Activated naive CD8-positive, alpha-beta T cell treated with anti-CD3 and anti-CD28 coated beads for 36 hours (primary cell): ENCODE measurements at regions not wholly inside any gene's neighbourhood (a gene's known extent, or its start where the extent isn't known, plus 50 kb on each side); places are given as distances from the start of the nearest gene placed in this dataset.
"Not testable (repeated sequence)": the region's sequence is repeated elsewhere in the genome, so short reads cannot be mapped to it uniquely, and the experiment has no call there.

Source experiments
- DNase-seq: peaks from one replicate; pipeline ENCODE4 v3.0.0; 2021
- H3K27ac Mint-ChIP-seq: one replicate; pipeline ENCODE4 v1.8.0; 2022; ENCODE audit warnings: mild to moderate bottlenecking, moderate library complexity, mixed read lengths
- H3K27me3 Mint-ChIP-seq: one replicate; pipeline ENCODE4 v1.8.0; 2022; ENCODE audit warnings: mild to moderate bottlenecking, mixed read lengths
- H3K36me3 Mint-ChIP-seq: one replicate; pipeline ENCODE4 v1.8.0; 2021; ENCODE audit warnings: mild to moderate bottlenecking, mixed read lengths
- H3K4me1 Mint-ChIP-seq: one replicate; pipeline ENCODE4 v1.8.0; 2021; ENCODE audit warnings: mixed read lengths
- H3K4me3 Mint-ChIP-seq: one replicate; pipeline ENCODE4 v1.8.0; 2022; ENCODE audit warnings: mild to moderate bottlenecking, moderate library complexity, mixed read lengths
- H3K9me3 Mint-ChIP-seq: one replicate; pipeline ENCODE4 v1.8.0; 2022; ENCODE audit warnings: mixed read lengths

- no peaks in the 10 kb centered on the region for H3K27me3 Mint-ChIP-seq
- peaks cover 21% of the 10 kb centered on the region for H3K9me3 Mint-ChIP-seq
- H3K36me3 Mint-ChIP-seq = no peaks in the 10 kb centered on the region
- DNase-seq = no peak
- H3K27ac Mint-ChIP-seq = no peak overlapping the region
- H3K4me1 Mint-ChIP-seq = no peaks in the 10 kb centered on the region
- H3K4me3 Mint-ChIP-seq = no peak overlapping the region
Observed at GRCh38 chr12:19822476-19822875, 383.2 kb downstream of the AEBP2 start.

GRCh38 chr12:19823326-19823725 lies 384.0 kb downstream of the AEBP2 start:
- DNase-seq, H3K4me1 Mint-ChIP-seq, H3K27ac Mint-ChIP-seq, H3K27me3 Mint-ChIP-seq, H3K4me3 Mint-ChIP-seq, H3K36me3 Mint-ChIP-seq: not testable (repeated sequence)
- H3K9me3 Mint-ChIP-seq = peaks cover 21% of the 10 kb centered on the region

- no peak overlapping the region for H3K27ac Mint-ChIP-seq
- H3K9me3 Mint-ChIP-seq = peaks cover 27% of the 10 kb centered on the region
- no peaks in the 10 kb centered on the region for H3K27me3 Mint-ChIP-seq
- peaks cover 5% of the 10 kb centered on the region for H3K36me3 Mint-ChIP-seq
- no peak for DNase-seq
- H3K4me1 Mint-ChIP-seq = peaks cover 8% of the 10 kb centered on the region
- no peak overlapping the region for H3K4me3 Mint-ChIP-seq
Observed at GRCh38 chr12:19826980-19827550, 387.8 kb downstream of the AEBP2 start.

DNA sequence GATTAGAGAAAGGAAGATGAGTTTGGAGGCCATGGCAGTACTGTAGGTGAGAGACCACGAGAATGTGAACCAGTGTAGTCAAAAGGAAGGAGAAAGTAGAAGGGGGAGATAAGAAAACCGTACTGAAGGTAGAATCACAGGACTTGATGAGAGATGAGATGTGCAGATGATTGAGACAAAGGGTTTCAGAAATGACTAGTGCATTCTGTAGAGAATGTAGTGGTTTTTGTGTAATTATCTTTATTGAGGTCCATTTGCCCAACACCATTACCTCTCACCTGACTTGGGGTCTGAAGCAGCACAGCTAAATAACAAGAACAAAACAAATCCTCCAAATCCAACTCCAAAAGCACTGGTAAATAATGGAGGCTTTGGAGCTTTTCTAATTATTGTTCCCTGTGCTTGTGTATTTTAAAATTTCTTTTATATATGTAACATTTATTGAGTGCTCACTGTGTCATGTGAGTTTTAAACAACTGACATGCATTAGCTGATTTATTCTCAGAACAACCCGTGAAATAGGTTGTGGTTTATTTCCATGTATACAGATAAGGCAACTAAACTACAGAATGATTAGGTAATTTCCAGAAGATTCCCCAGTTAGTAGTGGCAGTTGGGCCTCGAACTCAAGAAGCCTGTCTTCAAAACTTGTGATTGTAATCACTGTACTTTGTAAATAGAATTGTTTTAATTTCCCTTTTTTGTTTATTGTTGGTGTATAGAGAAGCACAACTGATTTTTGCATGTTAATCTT lies 390.0 kb downstream of the AEBP2 start:
- H3K4me3 Mint-ChIP-seq = no peak overlapping the region
- peaks cover 12% of the 10 kb centered on the region for H3K4me1 Mint-ChIP-seq
- no peak for DNase-seq
- no peak overlapping the region for H3K27ac Mint-ChIP-seq
- no peaks in the 10 kb centered on the region for H3K27me3 Mint-ChIP-seq
- H3K36me3 Mint-ChIP-seq = peaks cover 5% of the 10 kb centered on the region
- peaks cover 23% of the 10 kb centered on the region for H3K9me3 Mint-ChIP-seq

DNA sequence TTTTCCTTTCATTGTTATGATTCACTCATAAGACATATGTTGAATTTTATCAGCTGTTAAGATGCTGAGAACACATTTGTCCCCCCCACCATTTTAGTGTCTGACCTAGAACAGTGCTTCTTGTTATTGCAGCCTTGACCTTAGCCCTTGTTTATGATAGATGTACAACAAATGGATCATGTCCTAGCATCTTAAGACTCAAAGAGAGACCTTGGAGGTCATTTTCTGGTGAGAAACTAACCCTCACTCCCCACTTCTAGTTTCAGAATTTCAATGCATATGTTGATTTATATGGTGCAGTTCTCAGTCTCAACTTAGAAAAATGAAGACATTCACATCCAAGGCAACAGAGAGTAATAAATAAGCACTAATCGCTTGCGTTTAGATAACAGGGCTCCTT lies 391.2 kb downstream of the AEBP2 start:
- DNase-seq = no peak
- Mint-ChIP-seq H3K9me3 (peaks cover 14% of the 10 kb centered on the region), H3K4me1 (peaks cover 16% of the 10 kb centered on the region), H3K27ac (peak overlapping the region; percentile 32), H3K4me3 (no peak overlapping the region), H3K27me3 (no peaks in the 10 kb centered on the region), H3K36me3 (peaks cover 5% of the 10 kb centered on the region)

DNA sequence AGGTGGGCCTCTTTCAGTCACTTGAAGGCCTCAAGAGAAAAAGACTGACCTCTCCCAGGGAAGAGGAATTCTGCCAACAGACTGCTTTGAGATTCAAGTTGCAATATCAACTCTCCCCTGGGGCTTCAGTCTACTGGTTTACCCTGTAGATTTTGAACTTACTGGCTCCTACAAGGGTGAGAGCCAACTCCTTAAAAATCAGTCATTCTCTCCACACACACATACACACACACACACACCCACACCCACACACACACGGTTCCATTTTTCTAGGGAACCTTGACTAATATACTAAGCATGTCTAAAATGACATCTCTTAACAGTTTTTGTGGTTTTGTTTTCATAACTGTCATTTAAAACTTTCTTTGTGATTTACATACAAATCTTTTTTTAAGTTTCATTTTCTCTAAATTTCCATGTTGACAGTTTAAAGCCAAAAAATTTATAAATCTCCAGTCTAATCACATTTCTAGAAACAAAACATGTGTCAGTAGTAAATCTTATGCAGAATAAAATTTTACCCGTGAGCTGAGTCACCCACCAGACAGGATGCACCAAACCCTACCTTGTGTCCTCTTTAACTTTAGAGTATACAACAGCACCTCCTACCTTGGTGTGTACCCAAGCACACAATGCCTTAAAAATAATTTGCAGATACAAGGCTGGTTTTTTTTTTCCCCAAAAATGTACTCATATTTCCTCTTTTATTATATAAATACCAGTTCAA lies 394.6 kb downstream of the AEBP2 start:
- Mint-ChIP-seq H3K36me3 (peaks cover 3% of the 10 kb centered on the region), H3K9me3 (peaks cover 8% of the 10 kb centered on the region), H3K27me3 (no peaks in the 10 kb centered on the region), H3K4me3 (no peak overlapping the region), H3K27ac (peak overlapping the region; percentile 70), H3K4me1 (peaks cover 16% of the 10 kb centered on the region)
- DNase-seq = peak; percentile 8

DNA sequence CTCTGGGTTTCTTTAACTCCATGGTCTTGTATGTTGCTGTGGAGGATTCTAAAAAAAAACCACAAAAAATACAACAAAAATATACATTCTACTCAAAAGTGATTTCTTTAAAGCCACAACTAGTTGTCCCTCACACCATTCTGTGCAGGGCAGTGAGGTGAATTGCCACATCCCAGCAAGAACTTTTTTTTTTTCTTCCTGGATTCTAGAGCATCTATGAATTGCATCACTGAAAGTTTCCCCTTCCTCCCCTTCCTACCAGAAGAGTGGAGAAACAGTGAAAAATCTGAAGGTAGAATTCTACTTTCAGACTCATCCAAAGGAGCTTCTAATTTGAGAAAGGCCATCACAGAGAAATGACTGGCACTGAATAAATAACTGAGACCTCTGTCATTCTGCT lies 395.3 kb downstream of the AEBP2 start:
- Mint-ChIP-seq H3K36me3 (peaks cover 3% of the 10 kb centered on the region), H3K4me1 (peaks cover 16% of the 10 kb centered on the region), H3K4me3 (no peak overlapping the region), H3K27ac (peak overlapping the region; percentile 70), H3K27me3 (no peaks in the 10 kb centered on the region), H3K9me3 (peaks cover 7% of the 10 kb centered on the region)
- DNase-seq = no peak

DNA sequence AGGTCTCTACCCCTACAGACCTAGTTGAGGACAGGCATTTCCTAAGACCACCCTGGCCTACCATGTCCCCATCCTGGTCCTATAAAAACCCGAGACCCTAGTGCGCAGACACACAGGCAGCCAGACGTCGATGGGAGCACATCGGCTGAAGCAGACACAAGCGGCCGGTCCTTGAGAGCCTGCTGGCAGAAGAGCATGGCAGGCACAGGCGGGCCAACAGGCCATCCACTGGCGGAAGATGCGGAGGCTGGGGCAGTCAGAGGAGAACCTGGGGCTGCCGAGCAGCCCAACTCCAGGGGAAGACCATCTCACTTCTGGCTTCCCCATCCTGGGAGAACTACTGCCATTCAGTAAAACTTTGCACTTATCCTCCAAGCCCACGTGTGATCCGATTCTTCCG lies 396.8 kb downstream of the AEBP2 start:
- peaks cover 3% of the 10 kb centered on the region for H3K36me3 Mint-ChIP-seq
- H3K27me3 Mint-ChIP-seq = no peaks in the 10 kb centered on the region
- H3K4me1 Mint-ChIP-seq = peaks cover 8% of the 10 kb centered on the region
- no peak overlapping the region for H3K4me3 Mint-ChIP-seq
- no peak overlapping the region for H3K27ac Mint-ChIP-seq
- H3K9me3 Mint-ChIP-seq = peaks cover 7% of the 10 kb centered on the region
- no peak for DNase-seq

GRCh38 chr12:19836456-19836855 lies 397.2 kb downstream of the AEBP2 start:
- H3K4me1 Mint-ChIP-seq = peaks cover 8% of the 10 kb centered on the region
- peaks cover 3% of the 10 kb centered on the region for H3K36me3 Mint-ChIP-seq
- no peak overlapping the region for H3K4me3 Mint-ChIP-seq
- no peak for DNase-seq
- peaks cover 7% of the 10 kb centered on the region for H3K9me3 Mint-ChIP-seq
- H3K27ac Mint-ChIP-seq = no peak overlapping the region
- H3K27me3 Mint-ChIP-seq = no peaks in the 10 kb centered on the region

- Mint-ChIP-seq H3K9me3 (peaks cover 1% of the 10 kb centered on the region), H3K4me3 (no peak overlapping the region)
Observed at GRCh38 chr12:19837543-19837942, 398.3 kb downstream of the AEBP2 start.

GRCh38 chr12:19841451-19841850 lies 402.2 kb downstream of the AEBP2 start:
- no peaks in the 10 kb centered on the region for H3K4me1 Mint-ChIP-seq
- H3K36me3 Mint-ChIP-seq = no peaks in the 10 kb centered on the region
- H3K9me3 Mint-ChIP-seq = peaks cover 2% of the 10 kb centered on the region
- H3K4me3 Mint-ChIP-seq = no peak overlapping the region
- H3K27me3 Mint-ChIP-seq = peaks cover 3% of the 10 kb centered on the region
- no peak for DNase-seq
- H3K27ac Mint-ChIP-seq = no peak overlapping the region

More at GRCh38 chr12:19837543-19837942, 398.3 kb downstream of the AEBP2 start:
- H3K4me1 Mint-ChIP-seq = peaks cover 8% of the 10 kb centered on the region
- DNase-seq = no peak
- H3K27ac Mint-ChIP-seq = no peak overlapping the region
- H3K27me3 Mint-ChIP-seq = no peaks in the 10 kb centered on the region
- H3K36me3 Mint-ChIP-seq = no peaks in the 10 kb centered on the region

- H3K9me3 Mint-ChIP-seq = peaks cover 2% of the 10 kb centered on the region
- no peaks in the 10 kb centered on the region for H3K36me3 Mint-ChIP-seq
- no peak overlapping the region for H3K4me3 Mint-ChIP-seq
- H3K27ac Mint-ChIP-seq = no peak overlapping the region
- no peaks in the 10 kb centered on the region for H3K4me1 Mint-ChIP-seq
- DNase-seq = no peak
- peaks cover 3% of the 10 kb centered on the region for H3K27me3 Mint-ChIP-seq
Observed at GRCh38 chr12:19842116-19842515, 402.8 kb downstream of the AEBP2 start.

GRCh38 chr12:19844224-19844623 lies 404.9 kb downstream of the AEBP2 start:
- no peak overlapping the region for H3K27ac Mint-ChIP-seq
- no peak for DNase-seq
- peaks cover 2% of the 10 kb centered on the region for H3K9me3 Mint-ChIP-seq
- H3K4me3 Mint-ChIP-seq = no peak overlapping the region
- peaks cover 3% of the 10 kb centered on the region for H3K27me3 Mint-ChIP-seq
- H3K4me1 Mint-ChIP-seq = peaks cover 2% of the 10 kb centered on the region
- no peaks in the 10 kb centered on the region for H3K36me3 Mint-ChIP-seq

- Mint-ChIP-seq H3K9me3 (peaks cover 5% of the 10 kb centered on the region), H3K27ac (no peak overlapping the region), H3K27me3 (peaks cover 3% of the 10 kb centered on the region), H3K36me3 (no peaks in the 10 kb centered on the region), H3K4me3 (no peak overlapping the region), H3K4me1 (peaks cover 4% of the 10 kb centered on the region)
- DNase-seq = no peak
Observed at GRCh38 chr12:19846574-19846973, 407.3 kb downstream of the AEBP2 start.

- H3K36me3 Mint-ChIP-seq = no peaks in the 10 kb centered on the region
- H3K9me3 Mint-ChIP-seq = peaks cover 5% of the 10 kb centered on the region
- H3K4me3 Mint-ChIP-seq = no peak overlapping the region
- no peak overlapping the region for H3K27ac Mint-ChIP-seq
- H3K27me3 Mint-ChIP-seq = peaks cover 3% of the 10 kb centered on the region
- peaks cover 4% of the 10 kb centered on the region for H3K4me1 Mint-ChIP-seq
- no peak for DNase-seq
Observed at GRCh38 chr12:19847294-19848059, 408.2 kb downstream of the AEBP2 start.
